ENCODE measurements at regions not wholly inside any gene's neighbourhood (a gene's known extent, or its start where the extent isn't known, plus 50 kb on each side); places are given as distances from the start of the nearest gene placed in this dataset.

- no CpG with 5 or more reads among the region's 1 CpG for WGBS (ENCODE audit: extremely low coverage, insufficient read length, low lambda C conversion rate)
- H3T11ph ChIP-seq (ENCODE audit: low read length), result no peak overlapping the region
Observed at GRCh38 chr5:113760486-113760885, 247.0 kb downstream of the YTHDC2 start.

More at GRCh38 chr5:113760486-113760885, 247.0 kb downstream of the YTHDC2 start:
- Histone ChIP-seq H3K4me2 (ENCODE audit: insufficient read depth, insufficient read length, low read length) (no peak overlapping the region), H4K91ac (ENCODE audit: insufficient read length, low read depth, low read length) (no peak overlapping the region), H2BK5ac (ENCODE audit: insufficient read length, low read length) (no peak overlapping the region), H4K5ac (ENCODE audit: insufficient read length, low read depth, low read length) (no peak overlapping the region), H3K23ac (ENCODE audit: insufficient read length, low read depth, low read length) (no peak overlapping the region), H2AFZ (ENCODE audit: low read length) (no peak overlapping the region), H3K9me3 (ENCODE audit: control insufficient read depth, low read depth, low read length) (no peaks in the 10 kb centered on the region), H2AK5ac (ENCODE audit: insufficient read length, low read length) (no peak overlapping the region), H3K23me2 (ENCODE audit: insufficient read length, low read depth, low read length, poor library complexity, severe bottlenecking) (no peaks in the 10 kb centered on the region), H3K18ac (ENCODE audit: insufficient read length, low read depth, low read length) (no peak overlapping the region), H2BK12ac (ENCODE audit: insufficient read length, low read depth, low read length) (no peak overlapping the region), H3K9ac (ENCODE audit: extremely low read depth, insufficient read length, low read length) (no peak overlapping the region), H3K79me1 (ENCODE audit: insufficient read depth, low read depth, low read length, poor library complexity, severe bottlenecking) (no peaks in the 10 kb centered on the region), H3K14ac (ENCODE audit: insufficient read depth, low read length) (no peak overlapping the region), H2BK15ac (ENCODE audit: low read depth, low read length) (no peak overlapping the region), H4K20me1 (ENCODE audit: control insufficient read depth, insufficient read depth, insufficient read length) (no peaks in the 10 kb centered on the region), H3K79me2 (ENCODE audit: insufficient read depth, low read length) (no peaks in the 10 kb centered on the region), H3K27ac (ENCODE audit: insufficient read length, low read depth, low read length) (no peak overlapping the region), H4K8ac (replicated peaks; ENCODE audit: insufficient read length, low read depth, low read length) (no peak overlapping the region), H3K56ac (ENCODE audit: insufficient read length, low read depth, low read length) (no peak overlapping the region), H2BK20ac (ENCODE audit: low read depth, low read length, poor library complexity, severe bottlenecking) (no peak overlapping the region), H3K27me3 (ENCODE audit: insufficient read depth, low read length) (no peaks in the 10 kb centered on the region), H3K4me1 (ENCODE audit: insufficient read depth, low read length) (no peaks in the 10 kb centered on the region), H2BK120ac (ENCODE audit: low read depth, low read length, poor library complexity, severe bottlenecking) (no peak overlapping the region), H3K4ac (ENCODE audit: low read depth, low read length) (no peak overlapping the region)
- no peak for DNase-seq
- Mint-ChIP-seq H3K27me3 (ENCODE audit: low read depth) (no peaks in the 10 kb centered on the region; the same call in 1 of the 2 replicates), H3K27ac (no peak overlapping the region), H3K4me1 (peaks cover 14 to 16% of the 10 kb centered on the region in 2 experiments), H3K9me3 (peaks cover 11 to 25% of the 10 kb centered on the region in 2 experiments; a peak in 4 of 5 replicates), H3K4me3 (no peak overlapping the region), H3K36me3 (ENCODE audit: insufficient read depth in 1 of 3, low read depth in 3 of 3) (peaks cover 2 to 15% (median 11%) of the 10 kb centered on the region in 3 experiments)
- TF ChIP-seq CTCF (conservative IDR thresholded peaks at IDR 0.05), result no peak
